SH-SY5Y (cell line): ENCODE measurements at regions not wholly inside any gene's neighbourhood (a gene's known extent, or its start where the extent isn't known, plus 50 kb on each side); places are given as distances from the start of the nearest gene placed in this dataset.

ENCODE experiments used
- GATA2 ChIP-seq: IDR thresholded peaks from 2 replicates; pipeline ENCODE4 v1.6.1; 2011; ENCODE audit warnings: mild to moderate bottlenecking, low read depth, low read length
- GATA3 ChIP-seq: IDR thresholded peaks from 2 replicates; pipeline ENCODE4 v1.6.1; 2011; ENCODE audit warnings: low read depth, mild to moderate bottlenecking, low read length, moderate library complexity

GRCh38 chr3:168659015-168659414, 563.3 kb upstream of the GOLIM4 start:
- TF ChIP-seq GATA2 (no peak), GATA3 (no peak)
